Panc1 (cell line): ENCODE measurements at regions not wholly inside any gene's neighbourhood (a gene's known extent, or its start where the extent isn't known, plus 50 kb on each side); places are given as distances from the start of the nearest gene placed in this dataset.

Experiments used
- POLR2AphosphoS5 ChIP-seq: IDR thresholded peaks from 2 replicates; pipeline ENCODE4 v1.6.1; 2012; ENCODE audit warnings: mild to moderate bottlenecking, low read depth, low read length, moderate library complexity
- TF ChIP-seq, protein P1 (sequence below): fragments of 450-650 bp; IDR thresholded peaks from 2 replicates; pipeline ENCODE4 v1.5.1; 2017; ENCODE audit warnings: mild to moderate bottlenecking

DNA sequence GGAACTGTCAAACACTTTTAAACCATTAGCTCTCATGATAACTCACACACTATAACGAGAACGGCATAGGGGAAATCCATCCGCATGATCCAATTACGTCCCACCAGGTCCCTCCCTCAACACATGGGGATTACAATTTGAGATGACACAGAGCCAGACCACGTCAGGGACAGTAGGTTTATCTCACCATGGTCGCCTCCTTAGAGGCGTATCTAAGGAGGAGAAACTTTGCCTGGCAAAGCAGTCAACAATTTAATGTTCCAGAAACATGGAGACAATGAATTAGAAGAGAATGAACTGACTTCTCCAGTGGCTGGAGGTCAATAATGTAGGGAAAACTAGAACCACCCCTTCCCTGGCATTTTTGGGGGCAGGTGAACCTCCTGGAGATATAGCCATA, 488.4 kb upstream of the AUTS2 start:
- TF ChIP-seq, protein P1, sequence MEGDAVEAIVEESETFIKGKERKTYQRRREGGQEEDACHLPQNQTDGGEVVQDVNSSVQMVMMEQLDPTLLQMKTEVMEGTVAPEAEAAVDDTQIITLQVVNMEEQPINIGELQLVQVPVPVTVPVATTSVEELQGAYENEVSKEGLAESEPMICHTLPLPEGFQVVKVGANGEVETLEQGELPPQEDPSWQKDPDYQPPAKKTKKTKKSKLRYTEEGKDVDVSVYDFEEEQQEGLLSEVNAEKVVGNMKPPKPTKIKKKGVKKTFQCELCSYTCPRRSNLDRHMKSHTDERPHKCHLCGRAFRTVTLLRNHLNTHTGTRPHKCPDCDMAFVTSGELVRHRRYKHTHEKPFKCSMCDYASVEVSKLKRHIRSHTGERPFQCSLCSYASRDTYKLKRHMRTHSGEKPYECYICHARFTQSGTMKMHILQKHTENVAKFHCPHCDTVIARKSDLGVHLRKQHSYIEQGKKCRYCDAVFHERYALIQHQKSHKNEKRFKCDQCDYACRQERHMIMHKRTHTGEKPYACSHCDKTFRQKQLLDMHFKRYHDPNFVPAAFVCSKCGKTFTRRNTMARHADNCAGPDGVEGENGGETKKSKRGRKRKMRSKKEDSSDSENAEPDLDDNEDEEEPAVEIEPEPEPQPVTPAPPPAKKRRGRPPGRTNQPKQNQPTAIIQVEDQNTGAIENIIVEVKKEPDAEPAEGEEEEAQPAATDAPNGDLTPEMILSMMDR, result no peak
- no peak for TF ChIP-seq POLR2AphosphoS5
